Left ventricle myocardium inferior (tissue), 1 donor: ENCODE measurements at regions not wholly inside any gene's neighbourhood (a gene's known extent, or its start where the extent isn't known, plus 50 kb on each side); places are given as distances from the start of the nearest gene placed in this dataset.

Experiments used
- DNase-seq: peaks from one replicate; pipeline ENCODE4 v3.0.0-alpha.2; 2020
- H3K27ac ChIP-seq: fragments of 200-600 bp; replicated peaks from 2 replicates; pipeline ENCODE4 v1.8.0; 2021
- H3K27me3 ChIP-seq: fragments of 200-600 bp; 2 replicates; pipeline ENCODE4 v1.8.0; 2021; ENCODE audit warnings: low read depth
- H3K36me3 ChIP-seq: fragments of 200-600 bp; 2 replicates; pipeline ENCODE4 v1.8.0; 2021
- H3K4me1 ChIP-seq: fragments of 200-600 bp; 2 replicates; pipeline ENCODE4 v1.8.0; 2021
- H3K4me3 ChIP-seq: fragments of 200-600 bp; 2 replicates; pipeline ENCODE4 v1.8.0; 2021; ENCODE audit warnings: mild to moderate bottlenecking, moderate library complexity
- H3K9me3 ChIP-seq: fragments of 200-600 bp; replicated peaks from 2 replicates; pipeline ENCODE4 v1.8.0; 2021
- CTCF ChIP-seq: fragments of 200-600 bp; IDR thresholded peaks from 2 replicates; pipeline ENCODE4 v1.8.0; 2021; ENCODE audit warnings: antibody characterized with exemption, mild to moderate bottlenecking, borderline replicate concordance
- intact Hi-C: fragments of 100-400 bp; cut with micrococcal nuclease; formaldehyde crosslinking; loops from one replicate; pipeline ENCODE4 v1.11.0; 2022
- donor health status: DM: no; HTN: yes; CAD: no; lungs with severe emphysema.

GRCh38 chrX:124272370-124272982, 60.0 kb upstream of the TEX13D start:
- Histone ChIP-seq H3K9me3 (no peaks in the 10 kb centered on the region), H3K27ac (no peak overlapping the region), H3K4me3 (no peak overlapping the region), H3K36me3 (no peaks in the 10 kb centered on the region), H3K27me3 (no peaks in the 10 kb centered on the region), H3K4me1 (peaks cover 17% of the 10 kb centered on the region)
- intact Hi-C loops = no loop called here
- no peak for TF ChIP-seq CTCF
- no peak for DNase-seq

- H3K27ac ChIP-seq = peak overlapping the region; percentile 38
These were observed 57.9 kb upstream of the TEX13D start for GRCh38 chrX:124274438-124275181.

GRCh38 chrX:124275182-124275894, 57.1 kb upstream of the TEX13D start:
- Histone ChIP-seq H3K9me3 (no peaks in the 10 kb centered on the region), H3K4me3 (no peak overlapping the region), H3K27me3 (no peaks in the 10 kb centered on the region), H3K4me1 (peaks cover 17% of the 10 kb centered on the region), H3K36me3 (no peaks in the 10 kb centered on the region), H3K27ac (peak overlapping the region; percentile 38)
- intact Hi-C loops = no loop called here
- TF ChIP-seq CTCF = no peak
- DNase-seq = no peak

More at GRCh38 chrX:124274438-124275181, 57.9 kb upstream of the TEX13D start:
- Histone ChIP-seq H3K4me1 (peaks cover 17% of the 10 kb centered on the region), H3K36me3 (no peaks in the 10 kb centered on the region), H3K27me3 (no peaks in the 10 kb centered on the region), H3K4me3 (no peak overlapping the region), H3K9me3 (no peaks in the 10 kb centered on the region)
- DNase-seq = peak; percentile 19
- peak; percentile 38 for TF ChIP-seq CTCF
- intact Hi-C loops = no loop called here

- H3K36me3 ChIP-seq = no peaks in the 10 kb centered on the region
- H3K4me3 ChIP-seq = no peak overlapping the region
- no peak overlapping the region for H3K27ac ChIP-seq
- no peak for DNase-seq
- no peaks in the 10 kb centered on the region for H3K9me3 ChIP-seq
- peaks cover 6% of the 10 kb centered on the region for H3K4me1 ChIP-seq
- TF ChIP-seq CTCF = no peak
- intact Hi-C loops = no loop called here
- H3K27me3 ChIP-seq = no peaks in the 10 kb centered on the region
These were observed 52.1 kb upstream of the TEX13D start for GRCh38 chrX:124280294-124280902.

GRCh38 chrX:124282580-124282979, 49.9 kb upstream of the TEX13D start:
- no peaks in the 10 kb centered on the region for H3K36me3 ChIP-seq
- no peak overlapping the region for H3K4me3 ChIP-seq
- no peaks in the 10 kb centered on the region for H3K27me3 ChIP-seq
- TF ChIP-seq CTCF = no peak
- H3K9me3 ChIP-seq = no peaks in the 10 kb centered on the region
- intact Hi-C loops = no loop called here
- H3K27ac ChIP-seq = no peak overlapping the region
- no peak for DNase-seq
- H3K4me1 ChIP-seq = no peaks in the 10 kb centered on the region
